ENCODE measurements at regions not wholly inside any gene's neighbourhood (a gene's known extent, or its start where the extent isn't known, plus 50 kb on each side); places are given as distances from the start of the nearest gene placed in this dataset.

GRCh38 chr1:30199563-30199962, 523.8 kb downstream of the MATN1 start (continued):
- no peak for TF ChIP-seq CREB5 (CRISPR knock-in tag; IDR thresholded peaks at IDR 0.05; ENCODE audit: low read depth)

DNA sequence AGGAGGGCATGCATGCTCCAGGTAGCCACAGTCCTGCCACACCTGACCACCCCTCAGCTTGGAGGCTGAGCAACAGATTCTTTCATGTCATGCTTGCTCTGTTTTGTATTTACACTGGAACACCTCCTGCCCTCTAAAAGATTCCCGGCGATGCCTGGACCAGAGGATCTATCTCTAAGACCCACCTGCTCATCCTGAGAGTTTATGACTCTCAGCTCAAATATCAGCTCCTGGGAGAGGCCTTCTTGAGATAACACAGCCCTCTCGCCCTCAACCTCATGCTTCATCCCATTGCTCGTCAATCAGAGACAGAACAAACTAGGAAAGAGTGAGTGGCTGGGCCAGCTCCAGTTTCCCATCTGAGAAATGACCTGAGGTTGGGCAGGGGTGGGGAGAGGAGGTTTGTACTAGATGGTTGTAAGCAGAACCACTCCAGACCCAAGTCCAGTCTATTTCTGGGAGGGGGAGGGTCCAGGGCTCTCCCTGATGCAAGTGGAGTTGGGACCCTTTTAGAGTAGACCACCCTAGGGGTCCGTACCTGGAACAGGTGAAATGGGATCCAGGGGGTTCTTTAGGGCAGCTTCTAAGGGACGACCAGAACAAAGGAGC, 524.5 kb downstream of the MATN1 start:
- ATAC-seq: no peak
- no peak for TF ChIP-seq RARB (CRISPR knock-in tag; IDR thresholded peaks at IDR 0.05)
- TF ChIP-seq ISL1 (CRISPR knock-in tag; IDR thresholded peaks at IDR 0.05): no peak
- TF ChIP-seq PATZ1 (CRISPR knock-in tag; IDR thresholded peaks at IDR 0.05; ENCODE audit: borderline replicate concordance): no peak
- TF ChIP-seq ZFP30 (CRISPR knock-in tag; IDR thresholded peaks at IDR 0.05): no peak
- no peak for TF ChIP-seq ZC3H10 (CRISPR knock-in tag; IDR thresholded peaks at IDR 0.05)
- no peak for TF ChIP-seq ZFP3 (CRISPR knock-in tag; IDR thresholded peaks at IDR 0.05)
- TF ChIP-seq GLIS3 (CRISPR knock-in tag; IDR thresholded peaks at IDR 0.05): no peak
- no peak for TF ChIP-seq CREB5 (CRISPR knock-in tag; IDR thresholded peaks at IDR 0.05; ENCODE audit: low read depth)
- TF ChIP-seq, protein P1, sequence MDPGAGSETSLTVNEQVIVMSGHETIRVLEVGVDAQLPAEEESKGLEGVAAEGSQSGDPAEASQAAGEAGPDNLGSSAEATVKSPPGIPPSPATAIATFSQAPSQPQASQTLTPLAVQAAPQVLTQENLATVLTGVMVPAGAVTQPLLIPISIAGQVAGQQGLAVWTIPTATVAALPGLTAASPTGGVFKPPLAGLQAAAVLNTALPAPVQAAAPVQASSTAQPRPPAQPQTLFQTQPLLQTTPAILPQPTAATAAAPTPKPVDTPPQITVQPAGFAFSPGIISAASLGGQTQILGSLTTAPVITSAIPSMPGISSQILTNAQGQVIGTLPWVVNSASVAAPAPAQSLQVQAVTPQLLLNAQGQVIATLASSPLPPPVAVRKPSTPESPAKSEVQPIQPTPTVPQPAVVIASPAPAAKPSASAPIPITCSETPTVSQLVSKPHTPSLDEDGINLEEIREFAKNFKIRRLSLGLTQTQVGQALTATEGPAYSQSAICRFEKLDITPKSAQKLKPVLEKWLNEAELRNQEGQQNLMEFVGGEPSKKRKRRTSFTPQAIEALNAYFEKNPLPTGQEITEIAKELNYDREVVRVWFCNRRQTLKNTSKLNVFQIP (CRISPR knock-in tag; IDR thresholded peaks at IDR 0.05; ENCODE audit: borderline replicate concordance, low read depth): no peak
- TF ChIP-seq ZNF565 (CRISPR knock-in tag; conservative IDR thresholded peaks at IDR 0.05; ENCODE audit: low read depth): no peak
- no peak for TF ChIP-seq SNAI2 (CRISPR knock-in tag; IDR thresholded peaks at IDR 0.05)
- no peak for TF ChIP-seq OSR1 (CRISPR knock-in tag; IDR thresholded peaks at IDR 0.05)
- no peak for TF ChIP-seq CSDC2 (CRISPR knock-in tag; IDR thresholded peaks at IDR 0.05)
- TF ChIP-seq ZNF8 (CRISPR knock-in tag; IDR thresholded peaks at IDR 0.05): no peak
- no peak for TF ChIP-seq PPARA (CRISPR knock-in tag; IDR thresholded peaks at IDR 0.05; ENCODE audit: borderline replicate concordance)
- TF ChIP-seq TSHZ2 (CRISPR knock-in tag; IDR thresholded peaks at IDR 0.05): no peak

DNA sequence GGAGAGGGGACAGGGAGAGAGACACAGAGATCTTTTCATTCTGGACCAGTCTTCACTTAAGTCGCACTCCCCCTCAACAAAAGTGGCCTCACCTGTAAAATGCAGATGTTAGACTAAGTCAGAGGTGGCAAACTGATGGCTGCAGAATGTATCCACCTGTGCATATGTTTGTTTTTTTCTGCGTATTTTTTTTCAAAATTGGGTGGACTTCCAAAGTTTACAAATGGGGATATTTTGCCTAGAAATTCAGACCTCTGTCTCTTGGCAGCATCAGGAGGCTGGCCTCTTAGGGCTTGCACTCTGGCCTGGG, 525.0 kb downstream of the MATN1 start:
- ATAC-seq: no peak
- TF ChIP-seq ISL1 (CRISPR knock-in tag; IDR thresholded peaks at IDR 0.05): no peak
- no peak for TF ChIP-seq ZNF565 (CRISPR knock-in tag; conservative IDR thresholded peaks at IDR 0.05; ENCODE audit: low read depth)
- TF ChIP-seq CREB5 (CRISPR knock-in tag; IDR thresholded peaks at IDR 0.05; ENCODE audit: low read depth): no peak
- TF ChIP-seq ZFP30 (CRISPR knock-in tag; IDR thresholded peaks at IDR 0.05): no peak
- no peak for TF ChIP-seq ESRRG (CRISPR knock-in tag; IDR thresholded peaks at IDR 0.05)
- TF ChIP-seq TCF4 (CRISPR knock-in tag; IDR thresholded peaks at IDR 0.05; ENCODE audit: borderline replicate concordance): no peak
- no peak for TF ChIP-seq OSR1 (CRISPR knock-in tag; IDR thresholded peaks at IDR 0.05)
- no peak for TF ChIP-seq TOX (CRISPR knock-in tag; IDR thresholded peaks at IDR 0.05; ENCODE audit: borderline replicate concordance)
- no peak for TF ChIP-seq SNAI2 (CRISPR knock-in tag; IDR thresholded peaks at IDR 0.05)
- TF ChIP-seq PATZ1 (CRISPR knock-in tag; IDR thresholded peaks at IDR 0.05; ENCODE audit: borderline replicate concordance): no peak
- TF ChIP-seq ZC3H10 (CRISPR knock-in tag; IDR thresholded peaks at IDR 0.05): no peak
- TF ChIP-seq ARNTL (CRISPR knock-in tag; IDR thresholded peaks at IDR 0.05; ENCODE audit: borderline replicate concordance, low read depth): no peak
- TF ChIP-seq, protein P1 (CRISPR knock-in tag; IDR thresholded peaks at IDR 0.05; ENCODE audit: borderline replicate concordance, low read depth): no peak
- TF ChIP-seq GLIS3 (CRISPR knock-in tag; IDR thresholded peaks at IDR 0.05): no peak
